ENCODE measurements at regions not wholly inside any gene's neighbourhood (a gene's known extent, or its start where the extent isn't known, plus 50 kb on each side); places are given as distances from the start of the nearest gene placed in this dataset.

GRCh38 chr2:19214682-19215391, 143.6 kb downstream of the OSR1 start:
- Histone ChIP-seq H3F3A (ENCODE audit: insufficient read depth, low read length, poor library complexity, severe bottlenecking) (no peaks in the 10 kb centered on the region), H3K4me3 (ENCODE audit: low read length) (no peak overlapping the region), H3K9me3 (ENCODE audit: low read length) (no peaks in the 10 kb centered on the region), H3K27me3 (ENCODE audit: insufficient read depth, low read depth, low read length) (no peaks in the 10 kb centered on the region), H3K9ac (ENCODE audit: low read length) (no peak overlapping the region), H3K79me2 (replicated peaks; ENCODE audit: insufficient read depth, low read length) (no peaks in the 10 kb centered on the region), H3K9me2 (ENCODE audit: insufficient read depth, low read length) (no peaks in the 10 kb centered on the region), H3K36me3 (ENCODE audit: insufficient read depth, low read length) (no peaks in the 10 kb centered on the region), H3K27ac (ENCODE audit: low read length) (no peak overlapping the region), H2AFZ (ENCODE audit: low read depth, low read length) (no peak overlapping the region), H3K4me2 (ENCODE audit: low read length) (no peak overlapping the region), H4K20me1 (ENCODE audit: insufficient read depth) (no peaks in the 10 kb centered on the region)
- no peak for TF ChIP-seq TAF1 (IDR thresholded peaks at IDR 0.05; ENCODE audit: low read depth)
- TF ChIP-seq REST (IDR thresholded peaks at IDR 0.05; ENCODE audit: borderline replicate concordance): no peak
- TF ChIP-seq SMC3 (conservative IDR thresholded peaks at IDR 0.05; ENCODE audit: poor library complexity): no peak
- no peak for TF ChIP-seq EP300 (conservative IDR thresholded peaks at IDR 0.05; ENCODE audit: poor library complexity, severe bottlenecking)
- no peak for TF ChIP-seq MXI1 (conservative IDR thresholded peaks at IDR 0.05; ENCODE audit: poor library complexity, severe bottlenecking)
- no peak for TF ChIP-seq POLR2AphosphoS5 (IDR thresholded peaks at IDR 0.05)
- TF ChIP-seq RAD21 (conservative IDR thresholded peaks at IDR 0.05): no peak
- no peak for TF ChIP-seq CTCF (IDR thresholded peaks at IDR 0.05; ENCODE audit: poor library complexity, severe bottlenecking)
- no peak for TF ChIP-seq EZH2 (IDR thresholded peaks at IDR 0.05; ENCODE audit: borderline replicate concordance, insufficient read depth, low read length, poor library complexity, severe bottlenecking)

- H3K36me3 ChIP-seq (ENCODE audit: insufficient read depth, low read length): no peaks in the 10 kb centered on the region
- H3K4me2 ChIP-seq (ENCODE audit: low read length): no peak overlapping the region
- no peaks in the 10 kb centered on the region for H3K9me3 ChIP-seq (ENCODE audit: low read length)
- H2AFZ ChIP-seq (ENCODE audit: low read depth, low read length): no peak overlapping the region
- no peaks in the 10 kb centered on the region for H3K9me2 ChIP-seq (ENCODE audit: insufficient read depth, low read length)
- TF ChIP-seq RAD21 (conservative IDR thresholded peaks at IDR 0.05) (no peak), SMC3 (conservative IDR thresholded peaks at IDR 0.05; ENCODE audit: poor library complexity) (no peak), EP300 (conservative IDR thresholded peaks at IDR 0.05; ENCODE audit: poor library complexity, severe bottlenecking) (no peak), MXI1 (conservative IDR thresholded peaks at IDR 0.05; ENCODE audit: poor library complexity, severe bottlenecking) (no peak), EZH2 (IDR thresholded peaks at IDR 0.05; ENCODE audit: borderline replicate concordance, insufficient read depth, low read length, poor library complexity, severe bottlenecking) (no peak), TAF1 (IDR thresholded peaks at IDR 0.05; ENCODE audit: low read depth) (no peak), CTCF (IDR thresholded peaks at IDR 0.05; ENCODE audit: poor library complexity, severe bottlenecking) (no peak), REST (IDR thresholded peaks at IDR 0.05; ENCODE audit: borderline replicate concordance) (no peak), POLR2AphosphoS5 (IDR thresholded peaks at IDR 0.05) (no peak)
- H3K4me3 ChIP-seq (ENCODE audit: low read length): no peak overlapping the region
- no peak overlapping the region for H3K27ac ChIP-seq (ENCODE audit: low read length)
- no peaks in the 10 kb centered on the region for H3K79me2 ChIP-seq (replicated peaks; ENCODE audit: insufficient read depth, low read length)
- H3K27me3 ChIP-seq (ENCODE audit: insufficient read depth, low read depth, low read length): no peaks in the 10 kb centered on the region
- H3F3A ChIP-seq (ENCODE audit: insufficient read depth, low read length, poor library complexity, severe bottlenecking): no peaks in the 10 kb centered on the region
- H3K9ac ChIP-seq (ENCODE audit: low read length): no peak overlapping the region
- H4K20me1 ChIP-seq (ENCODE audit: insufficient read depth): no peaks in the 10 kb centered on the region
These were observed 148.7 kb downstream of the OSR1 start for GRCh38 chr2:19209575-19210341.

Measured in neural cell (in vitro differentiated cells).